PC-3 (cell line): ENCODE measurements at regions not wholly inside any gene's neighbourhood (a gene's known extent, or its start where the extent isn't known, plus 50 kb on each side); places are given as distances from the start of the nearest gene placed in this dataset.
"Not testable (repeated sequence)": the region's sequence is repeated elsewhere in the genome, so short reads cannot be mapped to it uniquely, and the experiment has no call there.

Experiments used
- ATAC-seq: fragments of 200-7000 bp; cut with Tn5 transposase; 2 replicates; pipeline ENCODE4 v1.9.1; 2020; ENCODE audit warnings: mild to moderate bottlenecking, moderate library complexity
- BruUV-seq: library from RNA; stranded (reverse); fragments of 400-500 nt; replicated peaks from 2 replicates; lab custom pipeline; 2021; lab: Mats Ljungman, UMichigan
- CTCF ChIA-PET: fragments of 300-600 bp; sonication (Branson Sonifier 250); formaldehyde crosslinking; loops from one replicate; lab custom pipeline; 2022; ENCODE audit warnings: antibody characterized with exemption; lab: Charles Lee
- POLR2A ChIA-PET: fragments of 300-600 bp; sonication (Branson Sonifier 250); formaldehyde crosslinking; loops from one replicate; lab custom pipeline; 2022; ENCODE audit warnings: antibody characterized with exemption; ENCODE audit not compliant: unreplicated experiment; lab: Charles Lee
- DNase-seq: peaks from one replicate; pipeline ENCODE4 v3.0.0-alpha.2; 2015
- H2AFZ ChIP-seq: fragments of 300-600 bp; sonication (generic); 2 replicates; pipeline ENCODE4 v1.6.0; 2016; ENCODE audit warnings: antibody characterized with exemption, low read length
- H3F3A ChIP-seq: fragments of 300-600 bp; sonication (generic); one replicate; pipeline ENCODE4 v1.6.0; 2017; ENCODE audit warnings: antibody characterized with exemption, low read length, control low read depth, mild to moderate bottlenecking; ENCODE audit not compliant: unreplicated experiment
- H3K27ac ChIP-seq: fragments of 300-600 bp; sonication (generic); 2 replicates; pipeline ENCODE4 v1.5.1; 2016; ENCODE audit warnings: mild to moderate bottlenecking, low read length
- H3K27me3 ChIP-seq: fragments of 300-600 bp; sonication (generic); 2 replicates; pipeline ENCODE4 v1.6.1; 2016; ENCODE audit warnings: low read length, mixed read lengths
- H3K36me3 ChIP-seq: fragments of 300-600 bp; sonication (generic); 2 replicates; pipeline ENCODE4 v1.6.1; 2016; ENCODE audit warnings: low read depth, mixed run types, low read length, mixed read lengths
- H3K4me1 ChIP-seq: fragments of 300-600 bp; sonication (generic); 2 replicates; pipeline ENCODE4 v1.5.1; 2016; ENCODE audit warnings: low read length; ENCODE audit not compliant: insufficient read depth
- H3K4me2 ChIP-seq: fragments of 300-600 bp; sonication (generic); 2 replicates; pipeline ENCODE4 v1.6.0; 2016; ENCODE audit warnings: low read length
- H3K4me3 ChIP-seq: fragments of 300-600 bp; sonication (generic); 2 replicates; pipeline ENCODE4 v1.5.1; 2016; ENCODE audit warnings: mild to moderate bottlenecking, low read length, mixed read lengths
- H3K79me2 ChIP-seq: fragments of 300-600 bp; sonication (generic); 2 replicates; pipeline ENCODE4 v1.6.1; 2017; ENCODE audit warnings: low read length, mixed read lengths
- H3K9ac ChIP-seq: fragments of 300-600 bp; sonication (generic); 2 replicates; pipeline ENCODE4 v1.6.0; 2016; ENCODE audit warnings: mild to moderate bottlenecking, low read length
- H3K9me2 ChIP-seq: fragments of 300-600 bp; sonication (generic); replicated peaks from 2 replicates; pipeline ENCODE4 v1.6.1; 2016; ENCODE audit warnings: mixed run types, low read length, mixed read lengths
- H3K9me3 ChIP-seq: fragments of 300-600 bp; sonication (generic); 2 replicates; pipeline ENCODE4 v1.6.1; 2016; ENCODE audit warnings: low read length, mixed read lengths
- H4K20me1 ChIP-seq: fragments of 300-600 bp; sonication (generic); 2 replicates; pipeline ENCODE4 v1.6.1; 2016; ENCODE audit warnings: low read length, mixed read lengths
- CTCF ChIP-seq: fragments of 300-600 bp; sonication (generic); conservative IDR thresholded peaks from 2 replicates; pipeline ENCODE4 v1.5.1; 2017; ENCODE audit warnings: antibody characterized with exemption, low read depth, mild to moderate bottlenecking, low read length
- EZH2 ChIP-seq: fragments of 300-600 bp; sonication (generic); IDR thresholded peaks from one replicate; pipeline ENCODE4 v1.6.1; 2017; ENCODE audit warnings: antibody characterized with exemption, mild to moderate bottlenecking, low read length; ENCODE audit not compliant: unreplicated experiment
- EZH2phosphoT487 ChIP-seq: fragments of 300-600 bp; sonication (generic); IDR thresholded peaks from 2 replicates; pipeline ENCODE4 v1.6.1; 2018; ENCODE audit warnings: mild to moderate bottlenecking, antibody characterized with exemption, low read length, borderline replicate concordance
- intact Hi-C: fragments of 100-400 bp; cut with micrococcal nuclease; formaldehyde crosslinking; loops from 2 replicates; pipeline ENCODE4 v1.9.0; 2023

- Histone ChIP-seq H3F3A (no peaks in the 10 kb centered on the region), H3K79me2 (no peaks in the 10 kb centered on the region), H4K20me1 (no peaks in the 10 kb centered on the region), H3K27me3 (peaks cover 25% of the 10 kb centered on the region; the same call in 1 of the 2 replicates), H2AFZ (no peak overlapping the region), H3K4me3 (no peak overlapping the region), H3K9me3 (no peaks in the 10 kb centered on the region), H3K4me2 (no peak overlapping the region), H3K36me3 (no peaks in the 10 kb centered on the region), H3K9me2 (no peaks in the 10 kb centered on the region), H3K27ac (no peak overlapping the region), H3K4me1 (no peaks in the 10 kb centered on the region), H3K9ac (no peak overlapping the region)
- BruUV-seq = no TSS peak
- ATAC-seq (no peak), DNase-seq (no peak)
- no peak for TF ChIP-seq EZH2
- TF ChIP-seq CTCF = no peak
- TF ChIP-seq EZH2phosphoT487 = no peak
- intact Hi-C loops = no loop called here
- ChIA-PET POLR2A (no interaction called here), CTCF (no interaction called here)
Observed at GRCh38 chr3:124064050-124064449, 72.1 kb upstream of the ROPN1 start.

- POLR2A ChIA-PET, H3K9ac ChIP-seq, H3K4me2 ChIP-seq, intact Hi-C loops, CTCF ChIA-PET, H3K4me3 ChIP-seq, H3K27ac ChIP-seq, H3F3A ChIP-seq, ATAC-seq, BruUV-seq, H4K20me1 ChIP-seq, H3K9me3 ChIP-seq, H2AFZ ChIP-seq, H3K79me2 ChIP-seq, H3K4me1 ChIP-seq, H3K36me3 ChIP-seq, H3K9me2 ChIP-seq, DNase-seq: not testable (repeated sequence)
- peaks cover 40% of the 10 kb centered on the region for H3K27me3 ChIP-seq
Observed at GRCh38 chr3:124066543-124066942, 74.6 kb upstream of the ROPN1 start.

- H3K36me3 ChIP-seq, H3K4me2 ChIP-seq, POLR2A ChIA-PET, H3K9ac ChIP-seq, H3K4me1 ChIP-seq, CTCF ChIA-PET, H3K9me2 ChIP-seq, H2AFZ ChIP-seq, BruUV-seq, H3K79me2 ChIP-seq, ATAC-seq, H3F3A ChIP-seq, H3K9me3 ChIP-seq, intact Hi-C loops, H4K20me1 ChIP-seq, DNase-seq, H3K4me3 ChIP-seq, H3K27ac ChIP-seq: not testable (repeated sequence)
- H3K27me3 ChIP-seq = peaks cover 43% of the 10 kb centered on the region
Observed at GRCh38 chr3:124069706-124070105, 77.8 kb upstream of the ROPN1 start.

- BruUV-seq, H3K9me3 ChIP-seq, H3K9ac ChIP-seq, ATAC-seq, H3K79me2 ChIP-seq, H3K9me2 ChIP-seq, H2AFZ ChIP-seq, H4K20me1 ChIP-seq, DNase-seq, H3K4me1 ChIP-seq, H3K4me2 ChIP-seq, H3K4me3 ChIP-seq, POLR2A ChIA-PET, CTCF ChIA-PET, H3K36me3 ChIP-seq, H3K27ac ChIP-seq, H3F3A ChIP-seq: not testable (repeated sequence)
- peaks cover 52% of the 10 kb centered on the region for H3K27me3 ChIP-seq
- intact Hi-C loops = loop anchor here (5.0 kb wide), 1 partner anchor 423 kb away; no protein-coding TSS in a partner anchor
Observed at GRCh38 chr3:124075090-124075489, 83.2 kb upstream of the ROPN1 start.
